HCT116 (cell line): ENCODE measurements at regions not wholly inside any gene's neighbourhood (a gene's known extent, or its start where the extent isn't known, plus 50 kb on each side); places are given as distances from the start of the nearest gene placed in this dataset.

Experiments
- ATAC-seq: fragments of 200-7000 bp; cut with Tn5 transposase; 2 replicates; pipeline ENCODE4 v1.9.1; 2020; ENCODE audit warnings: mild to moderate bottlenecking, moderate library complexity
- BruUV-seq: library from RNA; stranded (reverse); fragments of 400-500 nt; replicated peaks from 2 replicates; lab custom pipeline; 2021; lab: Mats Ljungman, UMichigan
- CTCF ChIA-PET: fragments of 300-600 bp; sonication (Branson Sonifier 250); formaldehyde crosslinking; loops from one replicate; lab custom pipeline; 2021; ENCODE audit warnings: antibody characterized with exemption; lab: Charles Lee
- POLR2A ChIA-PET: fragments of 300-600, 350-600 bp; sonication (Branson Sonifier 250); formaldehyde crosslinking; loops from one replicate; lab custom pipeline; 2021; ENCODE audit warnings: antibody characterized with exemption; lab: Charles Lee
- RAD21 ChIA-PET, 2 experiments: fragments of 300-600 bp; sonication (Branson Sonifier 250); formaldehyde crosslinking; loops; one replicate each; lab custom pipeline; 2023; ENCODE audit warnings: low total read pairs in 2 of 2; ENCODE audit not compliant: uncharacterized antibody in 2 of 2, unreplicated experiment in 2 of 2, low non-redundant PET in 1 of 2; lab: Charles Lee
- DNase-seq: peaks from one replicate; pipeline ENCODE4 v3.0.0-alpha.2; 2010; ENCODE audit warnings: low read depth, low spot score
- H2AFZ ChIP-seq: fragments of 200-600 bp; shearing (Covaris generic), sonication (generic); 2 replicates; pipeline ENCODE4 v1.6.1; 2017; ENCODE audit warnings: low read depth, mixed run types, mixed read lengths, antibody characterized with exemption, low read length; ENCODE audit not compliant: poor library complexity, severe bottlenecking
- H3K27ac ChIP-seq: 2 replicates; pipeline ENCODE4 v1.5.1; 2012; ENCODE audit warnings: low read depth, low read length
- H3K27me3 ChIP-seq: fragments of 200-600 bp; sonication (generic); 2 replicates; pipeline ENCODE4 v1.6.1; 2016; ENCODE audit warnings: mixed run types, low read length, mixed read lengths; ENCODE audit not compliant: insufficient read depth
- H3K36me3 ChIP-seq, 2 experiments: fragments of 200-500 bp in 1 of 2; fragments of 200-600 bp in 1 of 2; sonication (Bioruptor generic) in 1 of 2; sonication (generic) in 1 of 2; 2 replicates each; pipeline versions ENCODE4 v1.5.1 to v1.6.1; 2014 to 2016; ENCODE audit warnings: low read length in 2 of 2, inconsistent platforms in 1 of 2, mixed read lengths in 1 of 2, mixed run types in 1 of 2; ENCODE audit not compliant: insufficient read depth in 2 of 2, control insufficient read depth in 1 of 2
- H3K4me1 ChIP-seq, 2 experiments: fragments of 200-600 bp in 1 of 2; sonication (generic) in 1 of 2; 2 replicates each; pipeline versions ENCODE4 v1.5.1 to v1.6.1; 2012 to 2017; ENCODE audit warnings: low read length in 2 of 2, inconsistent platforms in 1 of 2, mild to moderate bottlenecking in 1 of 2, mixed read lengths in 1 of 2, mixed run types in 1 of 2, moderate library complexity in 1 of 2; ENCODE audit not compliant: insufficient read depth in 2 of 2, control insufficient read depth in 1 of 2
- H3K4me2 ChIP-seq: fragments of 200-600 bp; sonication (generic); 2 replicates; pipeline ENCODE4 v1.6.1; 2017; ENCODE audit warnings: mixed run types, low read length, mixed read lengths
- H3K4me3 ChIP-seq, 2 experiments: fragments of 200-600 bp in 1 of 2; sonication (generic) in 1 of 2; replicated peaks in 1 of 2; 2 replicates each; pipeline ENCODE4 v1.5.1; 2011 to 2016; ENCODE audit warnings: low read length in 2 of 2, control low read depth in 1 of 2, low read depth in 1 of 2, mild to moderate bottlenecking in 1 of 2, mixed read lengths in 1 of 2, mixed run types in 1 of 2
- H3K79me2 ChIP-seq: fragments of 200-600 bp; sonication (generic); 2 replicates; pipeline ENCODE4 v1.6.1; 2017; ENCODE audit warnings: mild to moderate bottlenecking, mixed run types, low read length, moderate library complexity, mixed read lengths; ENCODE audit not compliant: insufficient read depth
- H3K9ac ChIP-seq: fragments of 200-600 bp; sonication (generic); 2 replicates; pipeline ENCODE4 v1.6.1; 2016; ENCODE audit warnings: low read length, mixed read lengths
- H3K9me2 ChIP-seq: fragments of 200-600 bp; sonication (generic), shearing (Covaris generic); 2 replicates; pipeline ENCODE4 v1.6.1; 2017; ENCODE audit warnings: mixed run types, mild to moderate bottlenecking, moderate library complexity; ENCODE audit not compliant: insufficient read depth
- H3K9me3 ChIP-seq, 2 experiments: fragments of 200-500 bp in 1 of 2; fragments of 200-600 bp in 1 of 2; sonication (Bioruptor generic) in 1 of 2; sonication (generic) in 1 of 2; 2 replicates each; pipeline ENCODE4 v1.6.1; 2014 to 2017; ENCODE audit warnings: low read length in 2 of 2, mixed read lengths in 2 of 2, inconsistent platforms in 1 of 2, low read depth in 1 of 2, mild to moderate bottlenecking in 1 of 2, mixed run types in 1 of 2, moderate library complexity in 1 of 2; ENCODE audit not compliant: control insufficient read depth in 1 of 2, insufficient read depth in 1 of 2
- H4K20me1 ChIP-seq: fragments of 200-600 bp; sonication (generic), shearing (Covaris generic); 2 replicates; pipeline ENCODE4 v1.6.1; 2017; ENCODE audit warnings: mixed run types, mild to moderate bottlenecking, moderate library complexity; ENCODE audit not compliant: insufficient read depth
- ATF3 ChIP-seq: IDR thresholded peaks from 2 replicates; pipeline ENCODE4 v1.6.1; 2012
- CBX3 ChIP-seq: IDR thresholded peaks from 2 replicates; pipeline ENCODE4 v1.6.1; 2012; ENCODE audit warnings: low read depth
- CEBPB ChIP-seq: IDR thresholded peaks from 2 replicates; pipeline ENCODE4 v1.6.1; 2012; ENCODE audit warnings: low read depth
- CTCF ChIP-seq, 3 experiments: fragments of 200-600 bp in 1 of 3; sonication (generic) in 1 of 3; IDR thresholded peaks in 2 of 3; conservative IDR thresholded peaks in 1 of 3; 2 replicates each; pipeline ENCODE4 v1.5.1; 2012 to 2017; ENCODE audit warnings: low read depth in 2 of 3, low read length in 2 of 3, antibody characterized with exemption in 1 of 3, borderline replicate concordance in 1 of 3, control low read depth in 1 of 3, mild to moderate bottlenecking in 1 of 3, mixed read lengths in 1 of 3, mixed run types in 1 of 3, moderate library complexity in 1 of 3; ENCODE audit not compliant: insufficient read depth in 1 of 3
- EGR1 ChIP-seq: IDR thresholded peaks from 2 replicates; pipeline ENCODE4 v1.6.1; 2012; ENCODE audit warnings: low read depth
- ELF1 ChIP-seq: IDR thresholded peaks from 2 replicates; pipeline ENCODE4 v1.6.1; 2012; ENCODE audit warnings: low read depth, borderline replicate concordance
- EZH2 ChIP-seq: fragments of 200-600 bp; sonication (generic); IDR thresholded peaks from 2 replicates; pipeline ENCODE4 v1.6.1; 2017; ENCODE audit warnings: antibody characterized with exemption, mixed run types
- EZH2phosphoT487 ChIP-seq: fragments of 200-600 bp; IDR thresholded peaks from 2 replicates; pipeline ENCODE4 v1.6.1; 2018; ENCODE audit warnings: antibody characterized with exemption, borderline replicate concordance
- FOSL1 ChIP-seq: IDR thresholded peaks from 2 replicates; pipeline ENCODE4 v1.6.1; 2012; ENCODE audit warnings: low read depth
- JUND ChIP-seq: IDR thresholded peaks from 2 replicates; pipeline ENCODE4 v1.6.1; 2012
- MAX ChIP-seq: IDR thresholded peaks from 2 replicates; pipeline ENCODE4 v1.6.1; 2012
- POLR2A ChIP-seq: IDR thresholded peaks from 2 replicates; pipeline ENCODE4 v1.7.0; 2011; ENCODE audit warnings: borderline replicate concordance; ENCODE audit not compliant: insufficient read depth, insufficient read length; ENCODE audit errors: extremely low read depth
- POLR2AphosphoS5 ChIP-seq: IDR thresholded peaks from 2 replicates; pipeline ENCODE4 v1.6.1; 2011; ENCODE audit warnings: mild to moderate bottlenecking, low read depth, low read length, moderate library complexity
- RAD21 ChIP-seq: IDR thresholded peaks from 2 replicates; pipeline ENCODE4 v1.6.1; 2012; ENCODE audit warnings: low read depth, mild to moderate bottlenecking
- SIN3A ChIP-seq: IDR thresholded peaks from 2 replicates; pipeline ENCODE4 v1.6.1; 2012; ENCODE audit warnings: low read depth
- SP1 ChIP-seq: IDR thresholded peaks from 2 replicates; pipeline ENCODE4 v1.6.1; 2012; ENCODE audit warnings: low read depth
- SRF ChIP-seq: IDR thresholded peaks from 2 replicates; pipeline ENCODE4 v1.6.1; 2012; ENCODE audit warnings: low read depth
- TCF7L2 ChIP-seq: IDR thresholded peaks from 2 replicates; pipeline ENCODE4 v1.7.0; 2011; ENCODE audit warnings: borderline replicate concordance, inconsistent platforms; ENCODE audit not compliant: insufficient read depth, insufficient read length; ENCODE audit errors: extremely low read depth
- ZFX ChIP-seq: fragments of 450-650 bp; IDR thresholded peaks from 2 replicates; pipeline ENCODE4 v1.6.1; 2017
- ZNF274 ChIP-seq: fragments of 200-500 bp; sonication (Bioruptor generic); IDR thresholded peaks from 2 replicates; pipeline ENCODE4 v1.6.1; 2014; ENCODE audit warnings: mild to moderate bottlenecking, low read depth, low read length, inconsistent platforms
- intact Hi-C: fragments of 100-400 bp; cut with micrococcal nuclease; formaldehyde crosslinking; loops from 2 replicates; pipeline ENCODE4 v1.10.0; 2022

- ATAC-seq (no peak), DNase-seq (no peak)
- Histone ChIP-seq H3K9ac (no peak overlapping the region), H3K36me3 (no peaks in the 10 kb centered on the region), H3K27ac (no peak overlapping the region), H3K79me2 (no peaks in the 10 kb centered on the region), H3K4me1 (no peaks in the 10 kb centered on the region), H3K4me3 (no peak overlapping the region), H3K9me2 (no peaks in the 10 kb centered on the region), H3K9me3 (peaks cover 5 to 19% of the 10 kb centered on the region in 2 experiments; a peak in 3 of 4 replicates), H3K27me3 (no peaks in the 10 kb centered on the region), H3K4me2 (no peak overlapping the region), H4K20me1 (no peaks in the 10 kb centered on the region), H2AFZ (no peak overlapping the region)
- ChIA-PET POLR2A (no interaction called here), CTCF (no interaction called here), RAD21 (no interaction called here)
- intact Hi-C loops = no loop called here
- no peak for TF ChIP-seq SP1
- TF ChIP-seq POLR2A = no peak
- TF ChIP-seq ZNF274 = no peak
- no peak for TF ChIP-seq EZH2phosphoT487
- no peak for TF ChIP-seq CBX3
- TF ChIP-seq TCF7L2 = no peak
- TF ChIP-seq ZFX = no peak
- no peak for TF ChIP-seq CEBPB
- no peak for TF ChIP-seq FOSL1
- TF ChIP-seq ATF3 = no peak
- TF ChIP-seq JUND = no peak
- TF ChIP-seq ELF1 = no peak
- BruUV-seq = no TSS peak
These were observed 934.3 kb upstream of the CDH10 start for GRCh38 chr5:25579111-25579510.

GRCh38 chr5:25573691-25574090 lies 928.9 kb upstream of the CDH10 start:
- Histone ChIP-seq H3K4me2 (no peak overlapping the region), H3K9me3 (peaks cover 5% of the 10 kb centered on the region in 2 experiments; a peak in 2 of 4 replicates), H3K79me2 (no peaks in the 10 kb centered on the region), H2AFZ (no peak overlapping the region), H3K27me3 (no peaks in the 10 kb centered on the region), H3K27ac (no peak overlapping the region), H3K4me1 (no peaks in the 10 kb centered on the region), H4K20me1 (no peaks in the 10 kb centered on the region), H3K9ac (no peak overlapping the region), H3K4me3 (no peak overlapping the region), H3K9me2 (no peaks in the 10 kb centered on the region), H3K36me3 (no peaks in the 10 kb centered on the region)
- no peak for DNase-seq
- intact Hi-C loops = no loop called here
- POLR2A ChIA-PET = no interaction called here
- ATAC-seq = no peak
- RAD21 ChIA-PET = no interaction called here
- TF ChIP-seq EZH2 = no peak
- no peak for TF ChIP-seq POLR2A
- TF ChIP-seq TCF7L2 = no peak
- no peak for TF ChIP-seq EZH2phosphoT487
- TF ChIP-seq POLR2AphosphoS5 = no peak
- no peak for TF ChIP-seq SP1
- TF ChIP-seq SIN3A = no peak
- TF ChIP-seq EGR1 = no peak
- TF ChIP-seq RAD21 = no peak
- no peak for TF ChIP-seq ELF1
- TF ChIP-seq CTCF (IDR thresholded peaks at IDR 0.05 in 2 of 3, conservative IDR thresholded peaks at IDR 0.05 in 1 of 3; ENCODE audit: borderline replicate concordance in 1 of 3, insufficient read depth in 1 of 3, low read depth in 2 of 3, low read length in 2 of 3) = no peak
- TF ChIP-seq SRF = no peak
- TF ChIP-seq ZFX = no peak
- TF ChIP-seq CBX3 = no peak
- TF ChIP-seq MAX = no peak
- CTCF ChIA-PET = no interaction called here
- no TSS peak for BruUV-seq
